Parathyroid adenoma (tissue), 2 donors: ENCODE measurements at regions not wholly inside any gene's neighbourhood (a gene's known extent, or its start where the extent isn't known, plus 50 kb on each side); places are given as distances from the start of the nearest gene placed in this dataset.

Experiments
- H2AFZ ChIP-seq: fragments of 300-600 bp; sonication (generic); one replicate; pipeline ENCODE4 v1.7.0; 2017; ENCODE audit warnings: antibody characterized with exemption, mild to moderate bottlenecking
- H3K27ac ChIP-seq: fragments of 300-600 bp; sonication (generic); one replicate; pipeline ENCODE4 v1.7.0; 2017
- H3K27me3 ChIP-seq: fragments of 300-600 bp; sonication (generic); one replicate; pipeline ENCODE4 v1.7.0; 2017; ENCODE audit warnings: low read length; ENCODE audit not compliant: control insufficient read depth, insufficient read depth
- H3K36me3 ChIP-seq: fragments of 300-600 bp; sonication (generic); one replicate; pipeline ENCODE4 v1.7.0; 2017; ENCODE audit warnings: low read length; ENCODE audit not compliant: control insufficient read depth, insufficient read depth
- H3K4me1 ChIP-seq: fragments of 300-600 bp; sonication (generic); one replicate; pipeline ENCODE4 v1.7.0; 2017; ENCODE audit warnings: control low read depth
- H3K4me2 ChIP-seq: fragments of 300-600 bp; sonication (generic); one replicate; pipeline ENCODE4 v1.7.0; 2017; ENCODE audit warnings: low read length
- H3K4me3 ChIP-seq: fragments of 300-600 bp; sonication (generic); one replicate; pipeline ENCODE4 v1.7.0; 2017; ENCODE audit warnings: low read depth, low read length
- H3K79me2 ChIP-seq: fragments of 300-600 bp; sonication (generic); one replicate; pipeline ENCODE4 v1.7.0; 2017; ENCODE audit warnings: control low read depth
- H3K9ac ChIP-seq: fragments of 300-600 bp; sonication (generic); one replicate; pipeline ENCODE4 v1.7.0; 2017; ENCODE audit warnings: mild to moderate bottlenecking
- H3K9me3 ChIP-seq: fragments of 300-600 bp; sonication (generic); one replicate; pipeline ENCODE4 v1.7.0; 2017; ENCODE audit warnings: low read length; ENCODE audit not compliant: control insufficient read depth
- CTCF ChIP-seq: fragments of 300-600 bp; sonication (generic); IDR thresholded peaks from one replicate; pipeline ENCODE4 v1.7.0; 2017; ENCODE audit warnings: antibody characterized with exemption, mild to moderate bottlenecking
- donor health status: primary hyperparathyroidism.

GRCh38 chr6:146946559-146946958, 257.7 kb upstream of the STXBP5 start:
- no peaks in the 10 kb centered on the region for H3K36me3 ChIP-seq
- H3K9me3 ChIP-seq = no peaks in the 10 kb centered on the region
- H3K27me3 ChIP-seq = no peaks in the 10 kb centered on the region
- no peak overlapping the region for H3K4me3 ChIP-seq
- no peak overlapping the region for H3K4me2 ChIP-seq
- H3K27ac ChIP-seq = peak overlapping the region; percentile 52
- peak overlapping the region; percentile 28 for H2AFZ ChIP-seq
- no peak overlapping the region for H3K9ac ChIP-seq
- no peak for TF ChIP-seq CTCF
- H3K79me2 ChIP-seq = no peaks in the 10 kb centered on the region
- H3K4me1 ChIP-seq = peaks cover 16% of the 10 kb centered on the region

GRCh38 chr6:146948790-146949342, 255.4 kb upstream of the STXBP5 start:
- H3K9me3 ChIP-seq = no peaks in the 10 kb centered on the region
- no peaks in the 10 kb centered on the region for H3K36me3 ChIP-seq
- no peak overlapping the region for H3K9ac ChIP-seq
- H3K79me2 ChIP-seq = no peaks in the 10 kb centered on the region
- H2AFZ ChIP-seq = no peak overlapping the region
- TF ChIP-seq CTCF = no peak
- no peak overlapping the region for H3K27ac ChIP-seq
- peaks cover 19% of the 10 kb centered on the region for H3K4me1 ChIP-seq
- no peak overlapping the region for H3K4me3 ChIP-seq
- no peak overlapping the region for H3K4me2 ChIP-seq
- H3K27me3 ChIP-seq = no peaks in the 10 kb centered on the region

GRCh38 chr6:146949425-146949824, 254.8 kb upstream of the STXBP5 start:
- Histone ChIP-seq H2AFZ (no peak overlapping the region), H3K9me3 (no peaks in the 10 kb centered on the region), H3K4me1 (peaks cover 14% of the 10 kb centered on the region), H3K36me3 (no peaks in the 10 kb centered on the region), H3K4me2 (no peak overlapping the region), H3K27me3 (no peaks in the 10 kb centered on the region), H3K4me3 (no peak overlapping the region), H3K79me2 (no peaks in the 10 kb centered on the region), H3K9ac (no peak overlapping the region), H3K27ac (no peak overlapping the region)
- no peak for TF ChIP-seq CTCF

- no peaks in the 10 kb centered on the region for H3K79me2 ChIP-seq
- H3K27me3 ChIP-seq = no peaks in the 10 kb centered on the region
- H3K36me3 ChIP-seq = no peaks in the 10 kb centered on the region
- H3K4me3 ChIP-seq = no peak overlapping the region
- H3K4me1 ChIP-seq = peaks cover 14% of the 10 kb centered on the region
- no peak overlapping the region for H3K27ac ChIP-seq
- H2AFZ ChIP-seq = peak overlapping the region; percentile 17
- no peak overlapping the region for H3K4me2 ChIP-seq
- no peak overlapping the region for H3K9ac ChIP-seq
- no peak for TF ChIP-seq CTCF
- H3K9me3 ChIP-seq = no peaks in the 10 kb centered on the region
Measured at GRCh38 chr6:146950351-146950835, 253.8 kb upstream of the STXBP5 start.

GRCh38 chr6:146955570-146955969, 248.6 kb upstream of the STXBP5 start:
- Histone ChIP-seq H3K27me3 (no peaks in the 10 kb centered on the region), H3K79me2 (no peaks in the 10 kb centered on the region), H3K4me2 (no peak overlapping the region), H3K36me3 (no peaks in the 10 kb centered on the region), H3K9me3 (no peaks in the 10 kb centered on the region), H2AFZ (no peak overlapping the region), H3K4me1 (peaks cover 20% of the 10 kb centered on the region), H3K4me3 (no peak overlapping the region), H3K9ac (no peak overlapping the region), H3K27ac (no peak overlapping the region)
- TF ChIP-seq CTCF = no peak
